GM18868 (cell line): ENCODE measurements at regions not wholly inside any gene's neighbourhood (a gene's known extent, or its start where the extent isn't known, plus 50 kb on each side); places are given as distances from the start of the nearest gene placed in this dataset.
A peak's percentile ranks its signal among the peaks of the same experiment; 100 is the strongest.
"Not testable (repeated sequence)": the region's sequence is repeated elsewhere in the genome, so short reads cannot be mapped to it uniquely, and the experiment has no call there.

Source experiments
- ATAC-seq: cut with Tn5 transposase; IDR thresholded peaks from one replicate; pipeline ENCODE4 v1.9.1; 2021; ENCODE audit warnings: mild to moderate bottlenecking, moderate library complexity; ENCODE audit not compliant: unreplicated experiment

DNA sequence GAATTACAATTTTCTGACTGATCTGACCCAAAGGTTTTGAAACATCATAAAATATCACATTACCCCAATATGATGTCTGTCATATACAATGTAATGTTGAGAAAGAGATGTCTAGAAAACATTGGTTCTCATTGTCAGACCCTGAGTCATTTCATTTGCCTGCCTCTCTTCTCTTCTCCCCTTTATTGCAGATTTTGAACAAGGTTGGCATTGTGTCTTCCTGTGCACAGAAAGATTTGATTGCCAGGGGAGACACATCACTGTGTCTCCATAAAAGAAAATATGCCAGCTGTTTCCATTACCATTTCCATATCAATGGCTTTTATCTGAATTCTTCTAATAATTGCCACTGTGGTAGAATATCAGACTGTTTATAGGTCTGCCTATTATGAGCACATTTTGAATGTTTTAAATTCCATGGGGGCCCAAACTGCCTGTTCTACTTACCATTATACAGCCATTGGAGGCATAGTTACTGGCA lies 65.6 kb downstream of the IFI44 start:
- no peak for ATAC-seq

DNA sequence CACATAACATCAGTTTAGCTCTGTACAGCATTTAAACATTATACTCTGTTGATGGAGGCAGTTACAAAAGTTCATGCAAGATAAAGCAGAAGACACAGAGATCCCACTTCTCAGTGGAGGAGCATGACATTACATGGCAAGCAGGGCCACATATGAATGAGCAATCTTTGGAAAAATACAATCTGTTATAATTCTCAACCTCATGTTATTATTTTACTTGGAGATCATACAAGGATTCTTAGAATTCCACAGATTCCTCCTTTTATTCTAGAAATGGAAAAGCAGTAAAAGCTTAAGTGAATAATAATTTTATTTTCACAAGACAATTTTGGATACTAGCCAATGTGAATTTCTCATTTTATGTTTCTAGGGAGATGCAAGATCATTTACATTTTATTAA lies 66.6 kb downstream of the IFI44 start:
- ATAC-seq, result no peak

DNA sequence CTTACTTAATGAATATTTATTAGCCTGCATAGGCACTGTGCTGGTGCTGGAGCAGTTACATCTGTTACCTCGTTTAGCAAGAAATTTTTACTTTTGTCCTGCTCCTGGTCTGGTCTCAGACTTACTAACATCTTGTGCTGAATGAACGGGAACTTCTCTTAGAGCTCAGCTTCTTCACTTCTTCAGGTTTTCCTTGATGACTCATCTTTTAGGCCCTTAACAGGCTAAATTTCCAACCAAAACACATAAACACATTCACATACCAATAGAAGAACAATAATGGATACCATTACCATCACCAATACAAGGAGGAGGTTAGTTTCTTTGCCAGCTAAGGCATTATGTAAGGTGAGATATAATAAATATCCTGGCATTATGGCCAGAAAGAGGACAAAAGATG lies 68.9 kb downstream of the IFI44 start:
- ATAC-seq, result no peak

DNA sequence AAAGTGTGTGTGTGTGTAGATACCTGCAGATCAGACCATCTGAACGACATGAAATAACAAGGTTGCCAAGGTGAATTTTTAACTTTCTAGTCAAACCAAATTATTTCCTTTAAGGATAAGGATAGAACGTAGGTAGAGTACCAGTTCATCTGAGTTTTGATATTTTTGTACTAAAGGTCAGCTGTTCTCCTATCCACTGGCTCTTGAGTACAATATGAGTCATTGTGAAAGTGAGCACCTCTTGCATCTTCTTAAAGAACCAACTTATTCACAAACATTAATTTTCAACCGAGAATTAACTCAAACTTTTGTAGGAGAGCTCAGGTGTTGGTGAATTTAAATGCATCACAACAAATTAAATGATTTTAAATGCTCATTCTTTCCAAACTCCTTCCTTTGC lies 71.5 kb downstream of the IFI44 start:
- ATAC-seq, result peak; percentile 71

DNA sequence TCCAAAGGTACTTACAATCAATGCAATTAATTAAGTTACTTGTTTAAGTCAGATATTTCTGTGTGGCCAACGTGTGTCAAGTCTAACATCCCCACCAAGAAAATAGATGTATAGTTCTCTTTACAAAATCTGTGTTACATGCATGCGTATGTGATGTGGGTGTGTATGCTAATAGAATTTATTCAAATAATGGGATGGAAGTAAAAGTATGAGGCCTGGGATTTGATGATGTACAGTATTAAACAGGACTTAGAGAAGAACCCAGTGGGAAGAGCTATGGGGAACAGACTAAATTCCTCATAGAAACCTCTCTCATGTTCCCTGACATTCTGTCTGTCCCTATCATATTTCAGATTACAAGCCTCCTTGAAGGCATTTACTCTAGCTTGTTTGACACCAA lies 72.5 kb downstream of the IFI44 start:
- ATAC-seq, result no peak

DNA sequence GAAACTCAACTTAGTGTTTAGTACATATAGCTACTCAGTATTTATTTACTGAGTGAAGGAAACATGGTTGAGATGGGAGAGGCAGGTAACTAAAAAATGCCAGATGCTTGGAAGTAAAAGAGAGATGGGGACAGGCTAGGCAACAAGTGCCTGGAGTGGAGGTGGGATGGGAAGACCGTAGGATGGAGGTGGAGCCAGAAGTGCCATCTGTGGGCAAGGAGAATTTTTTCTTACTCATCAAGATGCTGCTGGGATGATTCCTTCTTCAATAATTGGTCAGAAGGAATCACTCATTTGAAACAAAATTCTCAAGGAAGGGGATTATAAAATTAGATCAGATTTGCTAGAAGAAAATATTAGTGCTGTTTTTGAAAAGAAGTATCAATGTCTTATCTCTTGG lies 72.9 kb downstream of the IFI44 start:
- ATAC-seq, result no peak

DNA sequence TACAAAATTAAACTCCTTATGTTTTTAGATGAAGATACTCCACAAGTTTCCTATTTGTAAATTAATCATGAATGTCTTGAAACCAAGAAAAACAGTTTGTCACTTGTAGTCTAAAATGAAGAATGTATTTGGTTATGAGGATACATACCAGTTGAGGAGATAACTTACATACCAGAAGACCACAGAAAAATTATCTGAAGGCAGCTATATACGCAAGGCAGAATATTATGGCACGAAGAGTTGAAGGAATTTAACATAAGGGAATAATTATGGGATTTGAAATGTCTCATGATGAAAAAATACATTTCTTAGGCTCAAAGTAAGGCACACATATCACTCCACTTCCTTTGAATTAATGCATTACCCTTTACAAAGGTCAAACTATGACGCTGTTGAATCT lies 73.3 kb downstream of the IFI44 start:
- no peak for ATAC-seq

DNA sequence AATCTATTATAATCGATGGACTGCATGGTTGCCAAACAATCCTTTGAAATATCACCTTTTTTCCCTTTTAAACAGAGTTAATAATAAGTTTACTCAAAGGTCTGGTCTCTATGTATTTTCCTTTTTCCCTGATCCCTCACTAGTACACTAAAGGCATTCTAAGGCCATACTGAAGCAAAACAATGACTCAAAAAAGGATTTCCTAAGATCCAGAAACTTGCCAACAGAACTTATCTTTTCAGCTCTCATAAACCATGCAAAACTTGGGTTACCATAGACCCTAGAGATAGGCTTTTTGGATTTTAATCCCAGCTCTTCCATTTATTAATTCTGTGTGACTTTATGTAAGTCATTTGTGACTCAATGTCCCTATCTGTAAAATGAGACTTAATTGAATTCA lies 77.1 kb downstream of the IFI44 start:
- ATAC-seq, result no peak

DNA sequence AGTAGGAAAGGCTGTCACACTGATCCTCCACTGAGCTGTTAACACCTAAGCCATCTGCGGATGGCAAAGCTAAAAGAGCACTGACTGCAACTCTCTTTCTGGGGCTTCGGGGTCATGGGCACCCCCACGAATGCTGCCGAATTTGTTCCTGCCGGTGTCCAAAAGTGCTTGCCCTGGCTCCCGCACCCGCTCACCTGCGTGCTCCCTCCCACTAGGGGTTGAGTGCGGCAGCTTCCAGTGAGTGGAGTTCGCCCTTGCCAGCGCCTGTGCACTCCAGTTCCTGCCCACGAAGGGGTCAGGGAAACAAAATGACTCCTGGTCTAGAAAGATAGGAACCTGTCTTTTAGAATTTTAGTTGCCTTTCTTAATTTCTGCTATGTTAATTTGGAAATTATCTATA lies 78.7 kb downstream of the IFI44 start:
- ATAC-seq, result no peak

DNA sequence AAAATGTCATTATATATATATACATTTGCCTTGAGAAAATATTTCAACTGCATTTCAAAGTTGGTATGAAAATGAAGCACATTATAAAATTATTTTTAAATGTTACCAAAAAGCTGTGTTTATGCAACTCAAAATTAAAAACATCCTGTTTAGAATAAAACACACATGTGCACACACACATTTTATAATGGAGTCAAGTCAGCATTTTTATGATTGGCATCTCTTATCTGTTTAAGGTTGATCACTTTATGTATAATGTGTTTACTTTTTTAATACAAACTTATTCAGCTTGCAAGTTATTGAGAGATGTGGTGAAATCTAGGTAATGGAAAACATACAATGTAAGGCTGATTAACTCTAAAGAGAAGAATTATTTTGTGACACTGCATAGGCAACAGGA lies 80.4 kb downstream of the IFI44 start:
- ATAC-seq, result no peak

DNA sequence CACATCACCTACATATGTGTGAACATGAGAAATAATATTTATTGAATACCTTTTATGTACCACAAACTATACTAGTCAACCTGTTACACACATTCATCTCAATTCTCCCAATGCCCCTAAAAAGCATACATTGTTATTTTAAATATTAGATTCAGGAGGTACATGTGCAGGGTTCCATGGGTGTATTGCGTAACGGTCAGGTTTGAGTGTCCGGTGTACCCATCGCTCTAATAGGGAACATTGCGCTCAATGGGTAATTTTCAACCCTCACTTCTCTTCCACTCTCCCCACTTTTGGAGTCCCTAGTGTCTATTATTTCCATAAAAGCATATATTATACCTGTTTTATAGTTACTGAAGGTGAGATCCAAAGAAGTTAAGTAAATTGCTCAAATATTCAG lies 82.0 kb downstream of the IFI44 start:
- no peak for ATAC-seq

DNA sequence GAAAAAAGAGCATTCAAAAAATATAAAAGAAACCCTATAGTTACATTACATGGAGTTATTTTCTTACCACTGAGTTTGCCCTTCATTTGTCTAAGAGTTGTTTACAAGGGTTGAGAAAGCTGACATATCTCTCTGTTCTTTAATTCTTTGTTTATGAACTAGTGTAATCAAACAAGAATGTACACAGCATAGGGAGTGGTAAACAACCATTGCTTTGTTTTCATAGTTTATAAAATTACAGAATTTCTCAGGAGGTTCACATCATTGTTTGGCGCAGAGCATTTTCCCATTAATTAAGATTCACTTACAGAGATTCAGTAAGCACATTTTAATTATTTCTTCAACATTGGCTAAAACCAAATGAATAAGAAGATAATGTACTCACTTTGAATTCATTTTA lies 87.6 kb downstream of the IFI44 start:
- ATAC-seq, result no peak

DNA sequence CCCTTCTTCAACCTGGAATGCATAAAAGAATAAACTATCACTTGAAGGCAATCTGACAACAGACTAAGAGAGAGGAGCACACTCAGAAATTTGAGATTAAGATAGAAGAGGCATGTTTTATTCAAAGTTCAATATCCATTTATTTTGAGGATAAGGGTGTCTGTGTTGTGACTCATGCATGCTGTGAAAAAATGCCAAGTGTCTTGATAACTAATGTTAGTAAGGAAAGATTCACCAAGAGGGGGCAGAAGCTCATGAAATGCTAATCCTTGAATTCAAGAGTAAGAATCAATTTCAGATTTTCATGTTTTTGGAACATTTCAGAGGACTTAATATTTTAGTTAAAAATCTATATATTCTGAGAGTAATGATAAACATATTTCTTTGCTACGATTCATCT lies 94.0 kb downstream of the IFI44 start:
- ATAC-seq, result no peak

DNA sequence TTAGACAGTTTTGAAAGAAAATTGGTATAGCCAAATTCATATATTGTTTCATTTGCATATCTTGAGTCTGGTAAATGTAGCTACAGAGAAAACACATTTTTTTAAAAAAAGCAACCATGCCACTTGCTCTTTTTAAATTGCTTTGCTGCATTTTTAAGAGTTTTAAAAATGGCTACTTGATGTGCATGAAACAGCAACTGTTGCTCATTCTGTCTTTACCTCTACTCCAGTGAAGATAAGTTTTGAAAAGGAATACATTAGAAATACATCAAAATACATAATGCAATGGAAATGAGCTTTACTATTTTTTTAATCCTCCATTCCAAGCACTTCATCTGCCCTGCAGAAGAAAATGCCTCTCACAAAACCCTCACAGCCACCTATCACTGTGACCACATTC lies 95.5 kb downstream of the IFI44 start:
- no peak for ATAC-seq

DNA sequence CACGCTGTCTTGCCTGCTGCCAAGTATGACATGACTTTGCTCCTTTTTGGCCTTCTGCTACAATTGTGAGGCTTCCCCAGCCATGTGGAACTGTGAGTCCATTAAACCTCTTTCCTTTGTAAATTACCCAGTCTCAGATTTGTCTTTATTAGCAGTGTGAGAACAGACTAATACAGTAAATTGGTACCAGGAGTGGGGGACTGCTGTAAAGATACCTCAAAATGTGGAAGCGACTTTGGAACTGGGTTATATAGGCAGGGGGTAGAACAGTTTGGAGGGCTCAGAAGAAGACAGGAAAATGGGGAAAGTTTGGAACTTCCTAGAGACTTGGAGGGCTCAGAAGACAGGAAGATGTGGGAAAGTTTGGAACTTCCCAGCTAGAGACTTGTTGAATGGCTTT lies 104.0 kb downstream of the IFI44 start:
- not testable (repeated sequence) for ATAC-seq

DNA sequence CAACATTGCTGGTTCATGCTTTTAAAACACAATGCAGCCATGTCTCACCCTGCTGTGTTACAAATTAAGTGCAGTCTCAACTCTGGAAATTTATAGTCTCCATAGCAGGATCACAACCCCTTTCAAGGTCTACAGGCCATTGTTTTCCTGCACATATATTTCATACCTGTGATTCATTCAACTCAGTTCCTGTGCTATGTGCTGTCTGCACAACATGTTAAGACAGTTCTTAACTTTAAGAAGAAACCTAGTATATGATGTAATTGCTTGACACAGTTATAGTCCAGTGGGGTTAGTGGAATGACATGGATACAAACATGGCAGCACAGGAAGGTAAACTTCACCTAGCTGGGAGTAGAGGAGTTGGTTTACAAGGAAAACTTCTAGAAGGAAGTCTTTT lies 106.4 kb downstream of the IFI44 start:
- ATAC-seq, result no peak

DNA sequence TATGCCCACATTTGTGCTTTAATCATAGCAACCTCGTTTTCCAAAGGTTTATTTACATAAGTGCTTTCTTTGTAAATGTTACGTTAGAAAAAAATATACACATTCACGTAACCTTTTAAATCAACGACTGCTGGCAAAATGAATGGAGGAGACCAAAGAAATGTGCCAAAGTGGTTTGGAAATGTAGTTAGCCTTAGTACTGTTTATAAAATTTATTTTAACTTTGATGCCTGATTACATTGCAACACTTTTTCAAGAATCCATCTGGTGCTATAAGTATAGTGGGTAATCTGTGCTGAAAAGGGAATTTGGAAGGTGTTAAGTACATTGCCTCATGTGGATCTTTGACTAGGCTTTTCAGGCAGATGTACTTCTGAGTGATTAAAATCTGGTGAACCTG lies 108.9 kb downstream of the IFI44 start:
- no peak for ATAC-seq

DNA sequence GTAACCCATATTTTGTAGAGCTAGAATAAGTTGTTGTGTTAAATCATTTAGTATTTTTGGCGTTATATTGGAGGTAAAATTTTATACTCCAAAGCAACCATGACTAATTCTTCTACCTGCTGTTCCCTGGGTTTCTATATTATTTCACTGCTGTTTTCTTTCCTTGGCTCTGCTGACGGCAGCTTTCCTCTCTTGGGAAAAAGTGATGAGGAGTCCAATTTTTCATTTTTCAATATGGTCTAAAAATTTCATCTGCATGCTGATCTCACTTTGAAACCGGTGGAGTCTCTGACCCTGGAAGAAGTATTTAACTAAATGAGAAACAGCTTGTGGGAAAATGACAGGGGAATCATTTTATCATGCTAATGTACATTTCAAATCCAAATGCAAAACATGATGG lies 110.2 kb downstream of the IFI44 start:
- no peak for ATAC-seq

DNA sequence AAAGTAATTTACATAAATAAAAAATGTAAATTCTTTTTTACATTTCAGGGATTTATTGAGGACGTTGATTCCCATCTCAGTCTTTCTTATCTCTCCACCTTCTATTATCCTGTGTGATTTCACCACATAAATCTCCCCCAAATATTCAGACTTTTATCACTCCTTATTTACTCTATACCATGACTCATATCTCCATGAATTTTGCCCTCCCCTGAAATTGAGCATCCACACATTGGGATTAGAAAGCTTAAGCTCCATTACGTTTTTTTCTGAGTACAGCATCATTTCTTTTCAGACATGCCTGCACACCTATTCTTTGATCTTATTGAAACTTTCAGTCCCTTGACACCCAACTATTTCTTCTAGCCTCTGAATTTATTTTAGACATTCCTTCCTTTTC lies 111.2 kb downstream of the IFI44 start:
- ATAC-seq, result no peak

DNA sequence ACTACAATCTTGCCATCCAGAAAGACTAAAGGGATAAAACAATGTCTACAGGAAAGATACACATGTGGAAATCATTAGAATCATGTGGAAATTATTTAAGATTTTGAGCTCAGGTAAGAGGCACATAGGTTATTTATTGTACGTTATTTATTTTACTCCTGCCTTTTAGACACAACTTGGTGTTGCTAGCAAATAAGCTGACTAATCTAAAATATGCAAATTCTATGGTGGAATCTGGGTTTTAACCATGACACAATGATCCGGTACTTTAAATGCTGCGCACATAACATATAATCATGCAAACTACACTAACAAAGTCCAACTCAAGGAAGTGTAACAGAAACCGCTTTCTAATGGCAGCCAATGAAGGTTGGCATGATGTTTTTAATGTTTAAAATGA lies 112.5 kb downstream of the IFI44 start:
- ATAC-seq, result no peak

DNA sequence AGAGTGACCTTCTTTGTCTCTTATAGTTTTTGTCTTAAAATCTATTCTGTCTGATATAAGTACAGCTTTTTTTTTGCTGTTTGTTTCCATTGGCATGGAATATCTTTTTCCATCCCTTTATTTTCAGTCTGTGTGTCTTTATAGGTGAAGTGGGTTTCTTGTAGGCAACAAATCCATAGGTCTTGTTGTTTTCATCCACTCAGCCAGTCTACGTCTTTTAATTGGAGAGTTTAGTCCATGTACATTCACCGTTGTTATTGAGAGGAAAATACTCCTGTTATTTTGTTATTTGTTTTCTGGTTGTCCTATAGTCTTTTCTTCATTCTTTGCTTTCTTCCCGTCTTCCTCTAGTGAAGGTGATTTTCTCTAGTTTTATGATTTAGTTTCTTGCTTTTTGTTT lies 115.9 kb downstream of the IFI44 start:
- no peak for ATAC-seq

DNA sequence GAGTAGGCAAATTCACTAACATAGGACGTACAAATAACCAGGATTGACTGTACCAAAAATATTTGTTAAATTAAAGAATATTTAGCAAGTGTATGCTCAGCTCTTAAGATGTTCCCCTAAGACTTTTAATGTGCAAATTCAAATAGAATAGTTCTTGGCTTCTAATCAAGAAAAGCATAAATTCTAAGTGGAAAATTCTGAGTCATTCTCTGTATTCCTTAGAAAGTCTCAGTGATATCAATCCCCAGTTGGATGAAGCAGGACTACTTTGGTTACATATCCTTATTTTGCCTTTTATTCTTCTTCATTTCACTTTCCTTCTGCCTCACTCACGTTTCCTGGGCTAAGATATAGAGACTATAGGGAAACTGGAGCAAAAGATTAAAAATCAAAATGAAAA lies 130.2 kb downstream of the IFI44 start:
- ATAC-seq, result no peak

DNA sequence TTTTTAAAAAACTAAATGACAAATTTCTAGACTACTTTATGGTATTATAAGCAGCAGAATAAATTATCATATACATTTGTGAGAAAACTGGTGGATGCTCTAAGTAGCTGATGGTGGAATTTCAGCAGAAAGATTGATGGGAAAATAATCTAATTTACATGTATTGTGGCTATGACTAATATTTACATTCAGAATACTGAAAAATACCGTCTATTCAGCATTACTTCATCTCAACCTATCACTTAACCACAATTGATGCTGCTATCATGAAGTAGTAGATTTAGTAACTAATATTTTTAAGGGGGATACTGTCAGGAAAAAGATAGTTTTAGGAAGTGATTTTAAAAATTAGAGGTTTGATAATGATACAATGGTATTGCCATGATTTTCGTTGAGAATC lies 137.9 kb downstream of the IFI44 start:
- ATAC-seq, result no peak

DNA sequence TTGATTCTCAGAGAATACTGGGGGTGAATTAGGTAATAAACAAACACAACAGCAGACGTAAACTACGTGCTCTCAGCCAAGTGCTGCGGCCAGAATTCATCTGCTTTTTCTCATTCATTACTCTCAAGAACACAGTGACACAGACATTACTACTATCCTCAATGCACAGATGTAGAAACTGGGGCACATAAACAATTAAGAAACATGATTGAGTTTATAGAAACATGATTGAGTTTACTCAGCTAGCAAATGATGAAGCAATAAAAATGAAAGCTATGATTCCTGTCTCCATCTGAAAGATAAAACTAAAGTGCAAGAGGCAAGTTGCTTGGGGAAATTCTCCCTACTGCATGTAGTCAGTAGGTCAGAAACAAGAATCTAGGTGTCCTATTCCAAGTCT lies 140.5 kb downstream of the IFI44 start:
- ATAC-seq, result no peak
